Mucosa of rectum (tissue), 2 donors: ENCODE measurements at regions not wholly inside any gene's neighbourhood (a gene's known extent, or its start where the extent isn't known, plus 50 kb on each side); places are given as distances from the start of the nearest gene placed in this dataset.
A peak's percentile ranks its signal among the peaks of the same experiment; 100 is the strongest.

Experiments
- H3K27ac ChIP-seq, 2 donors: one replicate each; pipeline ENCODE4 v1.7.0; 2013; ENCODE audit warnings: inconsistent platforms in 2 of 2, low read depth in 2 of 2, low read length in 2 of 2
- H3K27me3 ChIP-seq, 2 donors: one replicate each; pipeline ENCODE4 v1.7.0; 2013; ENCODE audit warnings: low read length in 2 of 2; ENCODE audit not compliant: control insufficient read depth in 2 of 2, insufficient read depth in 2 of 2
- H3K36me3 ChIP-seq, 2 donors: one replicate each; pipeline ENCODE4 v1.7.0; 2013; ENCODE audit warnings: low read length in 2 of 2; ENCODE audit not compliant: control insufficient read depth in 2 of 2, insufficient read depth in 2 of 2
- H3K4me1 ChIP-seq, 2 donors: one replicate each; pipeline ENCODE4 v1.7.0; 2013; ENCODE audit warnings: low read length in 2 of 2, mild to moderate bottlenecking in 1 of 2; ENCODE audit not compliant: control insufficient read depth in 2 of 2, insufficient read depth in 2 of 2
- H3K4me3 ChIP-seq, 2 donors: one replicate each; pipeline ENCODE4 v1.7.0; 2013; ENCODE audit warnings: low read length in 2 of 2
- H3K9ac ChIP-seq, 2 donors: one replicate each; pipeline ENCODE4 v1.7.0; 2013; ENCODE audit warnings: low read length in 2 of 2, low read depth in 1 of 2, mild to moderate bottlenecking in 1 of 2
- H3K9me3 ChIP-seq, 2 donors: one replicate each; pipeline ENCODE4 v1.7.0; 2013; ENCODE audit warnings: low read length in 2 of 2; ENCODE audit not compliant: control insufficient read depth in 2 of 2
- donor health status: healthy.
- donor health status: Normal muscosa, but diverticular disease.

DNA sequence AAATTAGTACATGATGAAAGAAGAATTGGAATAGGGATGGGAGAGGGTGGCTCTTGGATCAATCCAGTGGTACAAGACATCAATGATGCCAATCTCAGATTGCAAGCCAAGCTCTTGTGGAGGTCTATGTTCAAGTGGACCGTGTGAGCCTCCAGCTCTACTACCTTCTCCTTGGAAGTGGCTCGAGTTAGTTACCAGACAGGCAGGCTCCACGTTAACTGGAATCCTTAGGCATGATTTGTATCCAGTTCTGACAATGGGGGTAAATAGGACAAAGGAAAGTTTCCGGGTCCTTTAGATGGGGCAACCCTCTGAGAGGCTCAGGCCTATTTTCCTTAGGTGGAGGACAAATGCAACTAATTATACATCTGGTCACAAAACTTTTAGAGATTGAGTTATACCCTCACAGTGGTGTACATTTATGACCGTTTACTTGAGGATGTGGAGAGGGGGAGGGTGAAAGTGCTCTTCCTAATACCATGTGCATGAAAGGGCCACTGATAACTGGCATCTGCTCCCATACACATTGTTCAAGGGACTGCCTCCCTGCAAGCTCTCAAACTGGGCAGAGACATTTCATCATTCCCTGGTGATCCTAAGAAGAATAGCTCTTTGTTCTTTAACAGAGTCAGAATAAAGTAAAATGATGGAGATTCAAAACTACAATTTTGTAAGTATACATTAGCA is 180.2 kb downstream of the SOCS6 start:
- H3K4me1 ChIP-seq: peaks cover 2 to 5% of the 10 kb centered on the region in 2 donors
- no peak overlapping the region for H3K4me3 ChIP-seq
- H3K27ac ChIP-seq: no peak overlapping the region
- no peaks in the 10 kb centered on the region for H3K27me3 ChIP-seq
- H3K9me3 ChIP-seq: no peaks in the 10 kb centered on the region
- H3K36me3 ChIP-seq: no peaks in the 10 kb centered on the region
- no peak overlapping the region for H3K9ac ChIP-seq

DNA sequence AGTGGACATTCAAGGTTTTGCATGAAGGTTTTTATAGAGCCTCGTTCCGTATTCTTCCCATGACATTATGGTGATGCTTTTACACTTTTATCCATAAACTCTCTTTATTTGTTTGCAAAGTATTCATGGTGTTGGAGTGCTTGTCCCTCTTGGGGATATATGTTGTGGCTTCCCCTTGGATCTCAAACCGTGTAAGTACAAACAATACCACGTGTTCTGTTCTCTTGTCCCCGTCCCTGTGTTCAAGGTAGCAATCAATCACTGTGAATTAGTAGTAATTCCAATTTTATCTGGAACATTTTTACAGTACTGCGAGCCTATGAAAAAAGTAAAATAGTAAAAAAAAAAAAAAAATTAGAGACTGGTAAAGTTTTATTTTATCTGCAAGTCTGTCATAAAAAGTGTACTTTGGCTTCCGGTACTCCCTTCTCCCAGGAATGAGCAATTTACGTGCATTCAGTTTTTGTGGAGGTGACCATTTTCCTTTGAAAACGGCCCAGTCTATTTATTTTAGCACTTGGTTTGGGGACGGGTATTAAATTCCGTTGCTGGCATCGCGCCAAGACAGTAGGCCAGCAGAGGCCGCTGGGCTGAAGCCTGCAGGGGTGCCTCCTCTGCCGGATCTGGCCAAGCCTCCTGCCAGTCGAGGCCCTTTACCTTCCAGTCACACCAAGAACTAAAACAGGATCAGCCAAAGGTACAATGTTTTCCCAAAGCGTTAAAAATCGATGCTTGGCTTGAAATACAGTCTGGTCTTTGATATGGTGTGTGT is 175.7 kb downstream of the SOCS6 start:
- Histone ChIP-seq H3K9ac (peak overlapping the region in 1 of 2 donors; percentile 26), H3K4me3 (peak overlapping the region; percentile 47 to 69), H3K27me3 (no peaks in the 10 kb centered on the region), H3K9me3 (no peaks in the 10 kb centered on the region), H3K4me1 (peaks cover 2 to 5% of the 10 kb centered on the region in 2 donors), H3K36me3 (no peaks in the 10 kb centered on the region), H3K27ac (peak overlapping the region; percentile 48)

DNA sequence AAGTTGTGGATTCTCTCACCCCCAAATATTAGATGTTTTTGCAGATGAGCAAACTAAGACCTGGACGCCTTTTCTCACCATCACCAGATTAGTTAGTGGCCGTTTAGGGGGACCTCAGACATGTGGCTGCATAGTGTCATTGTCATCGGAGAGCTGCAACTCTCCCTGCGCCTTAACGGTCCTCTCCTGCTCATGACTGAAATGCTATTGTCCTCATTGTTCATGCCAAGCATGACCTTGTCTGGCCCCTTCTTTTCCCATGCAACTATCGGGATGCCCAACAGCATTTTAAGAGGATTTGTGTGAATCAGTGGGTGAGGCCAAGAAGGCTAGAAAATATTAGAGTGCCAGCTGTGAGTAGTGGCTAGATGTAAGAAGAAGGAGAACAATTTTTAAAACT is 174.2 kb downstream of the SOCS6 start:
- H3K4me1 ChIP-seq: peaks cover 2 to 5% of the 10 kb centered on the region in 2 donors

DNA sequence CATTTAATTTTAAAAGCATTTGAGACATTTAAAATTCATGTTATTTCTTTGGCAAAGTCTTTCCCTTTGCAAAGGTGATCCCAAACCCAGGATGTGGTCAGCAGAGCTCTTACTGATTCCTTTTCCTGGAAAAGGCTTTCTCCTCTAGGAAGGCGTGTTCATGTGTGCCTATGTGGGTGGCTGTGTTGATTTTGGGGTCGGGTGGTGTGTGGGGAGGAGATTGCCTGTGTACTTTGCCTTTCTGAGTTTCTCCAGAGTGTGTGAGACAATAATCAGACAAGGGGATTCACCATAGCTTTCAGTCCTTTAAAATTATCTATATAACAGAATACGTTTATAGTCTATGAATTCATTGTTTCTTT is 173.2 kb downstream of the SOCS6 start:
- H3K9ac ChIP-seq: no peak overlapping the region
- H3K27me3 ChIP-seq: no peaks in the 10 kb centered on the region
- H3K36me3 ChIP-seq: no peaks in the 10 kb centered on the region
- no peak overlapping the region for H3K4me3 ChIP-seq
- H3K9me3 ChIP-seq: no peaks in the 10 kb centered on the region
- H3K27ac ChIP-seq: no peak overlapping the region
- peaks cover 2 to 5% of the 10 kb centered on the region in 2 donors for H3K4me1 ChIP-seq

More for the DNA sequence above, 174.2 kb downstream of the SOCS6 start:
- Histone ChIP-seq H3K9me3 (no peaks in the 10 kb centered on the region), H3K4me3 (no peak overlapping the region), H3K27me3 (no peaks in the 10 kb centered on the region), H3K36me3 (no peaks in the 10 kb centered on the region), H3K9ac (no peak overlapping the region), H3K27ac (no peak overlapping the region)

GRCh38 chr18:70461323-70462077 is 172.7 kb downstream of the SOCS6 start:
- Histone ChIP-seq H3K4me3 (no peak overlapping the region), H3K27me3 (no peaks in the 10 kb centered on the region), H3K27ac (no peak overlapping the region), H3K9me3 (no peaks in the 10 kb centered on the region), H3K9ac (no peak overlapping the region), H3K4me1 (peaks cover 2 to 5% of the 10 kb centered on the region in 2 donors), H3K36me3 (no peaks in the 10 kb centered on the region)

- H3K9ac ChIP-seq: no peak overlapping the region
- H3K27me3 ChIP-seq: no peaks in the 10 kb centered on the region
- no peak overlapping the region for H3K4me3 ChIP-seq
- peaks cover 0 to 4% of the 10 kb centered on the region in 2 donors for H3K4me1 ChIP-seq
- no peaks in the 10 kb centered on the region for H3K36me3 ChIP-seq
- no peak overlapping the region for H3K27ac ChIP-seq
- H3K9me3 ChIP-seq: no peaks in the 10 kb centered on the region
Observed at GRCh38 chr18:70459731-70460130, 170.9 kb downstream of the SOCS6 start.

- H3K4me3 ChIP-seq: no peak overlapping the region
- H3K27ac ChIP-seq: no peak overlapping the region
- no peaks in the 10 kb centered on the region for H3K36me3 ChIP-seq
- no peaks in the 10 kb centered on the region for H3K27me3 ChIP-seq
- H3K9ac ChIP-seq: no peak overlapping the region
- H3K9me3 ChIP-seq: no peaks in the 10 kb centered on the region
- H3K4me1 ChIP-seq: no peaks in the 10 kb centered on the region
Observed at GRCh38 chr18:70459251-70459650, 170.4 kb downstream of the SOCS6 start.

DNA sequence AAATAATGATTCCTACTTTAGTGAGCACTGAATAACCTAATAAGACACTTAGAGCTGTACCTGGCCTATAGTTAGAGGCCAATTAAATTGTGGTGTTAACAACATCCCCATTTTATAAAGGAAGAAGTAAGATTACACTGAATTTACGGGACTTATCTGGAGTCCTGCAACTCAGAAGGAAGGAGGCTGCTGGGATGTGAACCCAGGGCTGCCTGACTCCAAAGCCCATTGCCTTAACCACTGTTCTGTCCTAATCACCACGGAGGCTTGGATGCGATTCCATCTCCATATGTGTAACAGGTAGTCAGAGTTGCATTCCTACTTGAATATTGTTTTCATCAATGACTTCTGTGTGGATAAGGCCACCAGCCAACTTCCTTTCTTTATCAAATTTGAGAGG is 168.9 kb downstream of the SOCS6 start:
- Histone ChIP-seq H3K9ac (no peak overlapping the region), H3K4me3 (no peak overlapping the region), H3K4me1 (no peaks in the 10 kb centered on the region), H3K9me3 (no peaks in the 10 kb centered on the region), H3K27ac (no peak overlapping the region), H3K27me3 (no peaks in the 10 kb centered on the region), H3K36me3 (no peaks in the 10 kb centered on the region)

DNA sequence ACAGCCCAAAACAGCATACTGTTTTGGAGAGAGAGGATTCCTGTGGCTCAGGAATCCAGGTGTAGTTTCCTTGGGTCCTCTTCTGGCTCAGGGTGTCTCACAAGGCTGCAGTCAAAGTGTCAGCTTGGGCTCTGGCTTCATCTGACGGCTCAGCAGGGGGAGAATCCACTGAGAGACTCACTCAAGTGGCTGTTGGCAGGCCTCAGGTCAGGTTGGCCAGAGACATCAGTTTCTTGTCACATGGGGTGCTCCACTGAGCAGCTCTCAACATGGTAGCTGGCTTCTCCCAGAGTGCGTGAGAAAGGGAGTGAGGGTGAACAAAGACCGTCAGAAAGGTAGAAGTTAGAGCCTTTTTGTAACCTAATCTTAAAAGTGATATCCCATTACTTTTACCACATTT is 168.4 kb downstream of the SOCS6 start:
- Histone ChIP-seq H3K27me3 (no peaks in the 10 kb centered on the region), H3K27ac (no peak overlapping the region), H3K9ac (no peak overlapping the region), H3K4me3 (no peak overlapping the region), H3K9me3 (no peaks in the 10 kb centered on the region), H3K36me3 (no peaks in the 10 kb centered on the region), H3K4me1 (no peaks in the 10 kb centered on the region)

- H3K27me3 ChIP-seq: no peaks in the 10 kb centered on the region
- no peak overlapping the region for H3K9ac ChIP-seq
- H3K9me3 ChIP-seq: no peaks in the 10 kb centered on the region
- no peak overlapping the region for H3K27ac ChIP-seq
- no peak overlapping the region for H3K4me3 ChIP-seq
- H3K36me3 ChIP-seq: no peaks in the 10 kb centered on the region
- H3K4me1 ChIP-seq: no peaks in the 10 kb centered on the region
Observed at GRCh38 chr18:70456376-70456775, 167.5 kb downstream of the SOCS6 start.
